SH-SY5Y (cell line): ENCODE measurements at regions not wholly inside any gene's neighbourhood (a gene's known extent, or its start where the extent isn't known, plus 50 kb on each side); places are given as distances from the start of the nearest gene placed in this dataset.

Experiments used
- GATA2 ChIP-seq: IDR thresholded peaks from 2 replicates; pipeline ENCODE4 v1.6.1; 2011; ENCODE audit warnings: mild to moderate bottlenecking, low read depth, low read length
- GATA3 ChIP-seq: IDR thresholded peaks from 2 replicates; pipeline ENCODE4 v1.6.1; 2011; ENCODE audit warnings: low read depth, mild to moderate bottlenecking, low read length, moderate library complexity

DNA sequence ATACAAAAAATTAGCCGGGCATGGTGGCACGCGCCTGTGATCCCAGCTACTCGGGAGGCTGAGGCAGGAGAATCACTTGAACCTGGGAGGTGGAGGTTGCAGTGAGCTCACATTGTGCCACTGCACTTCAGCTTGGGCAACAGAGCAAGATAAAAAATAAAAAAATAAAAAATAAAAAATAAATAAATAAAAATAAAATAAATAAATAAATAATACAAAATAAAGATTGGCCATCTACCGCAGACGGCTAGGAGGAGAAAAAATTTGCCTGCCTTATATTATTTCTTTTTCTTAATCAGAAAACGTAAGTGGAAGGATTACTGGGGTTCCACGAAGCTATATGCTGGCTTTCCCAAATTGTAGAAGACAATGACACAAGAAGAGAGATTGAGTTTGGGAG is 229.7 kb downstream of the EPHA4 start:
- TF ChIP-seq GATA2: no peak
- no peak for TF ChIP-seq GATA3
